ENCODE measurements at regions not wholly inside any gene's neighbourhood (a gene's known extent, or its start where the extent isn't known, plus 50 kb on each side); places are given as distances from the start of the nearest gene placed in this dataset.

GRCh38 chr2:121881950-121882349 lies 126.5 kb downstream of the TSN start:
- no peak for TF ChIP-seq CTCF (IDR thresholded peaks at IDR 0.05)
- TF ChIP-seq POLR2AphosphoS5 (IDR thresholded peaks at IDR 0.05) = no peak
- no peak for TF ChIP-seq POLR2A (IDR thresholded peaks at IDR 0.05)

All from gastroesophageal sphincter (tissue), 3 donors.